H1 (cell line): ENCODE measurements at regions not wholly inside any gene's neighbourhood (a gene's known extent, or its start where the extent isn't known, plus 50 kb on each side); places are given as distances from the start of the nearest gene placed in this dataset.
A peak's percentile ranks its signal among the peaks of the same experiment; 100 is the strongest.

Source experiments
- RAD21 ChIP-seq, 2 experiments: IDR thresholded peaks in 1 of 2; conservative IDR thresholded peaks in 1 of 2; 2 replicates each; pipeline ENCODE4 v1.6.1; 2011; ENCODE audit warnings: low read depth in 2 of 2, low read length in 2 of 2, improper control_type of control experiment in 1 of 2, inconsistent platforms in 1 of 2, mild to moderate bottlenecking in 1 of 2, moderate library complexity in 1 of 2
- SIN3A ChIP-seq, 2 experiments: IDR thresholded peaks in 1 of 2; conservative IDR thresholded peaks in 1 of 2; 2 replicates each; pipeline ENCODE4 v1.6.1; 2011 to 2012; ENCODE audit warnings: low read length in 2 of 2, improper control_type of control experiment in 1 of 2, low read depth in 1 of 2, mild to moderate bottlenecking in 1 of 2

GRCh38 chr17:30697619-30698460 lies 126.7 kb downstream of the CRLF3 start (continued):
- TF ChIP-seq SIN3A (conservative IDR thresholded peaks at IDR 0.05 in 1 of 2, IDR thresholded peaks at IDR 0.05 in 1 of 2; ENCODE audit: low read depth in 1 of 2, low read length in 2 of 2): peak in 1 of 2 experiments; percentile 57; a peak in 1 of 4 replicates
- peak; percentile 54 to 72 for TF ChIP-seq RAD21 (IDR thresholded peaks at IDR 0.05 in 1 of 2, conservative IDR thresholded peaks at IDR 0.05 in 1 of 2; ENCODE audit: low read depth in 2 of 2, low read length in 2 of 2)
- TF ChIP-seq, all 59 proteins: peak for 10; not testable (repeated sequence) for 49
